ENCODE measurements at regions not wholly inside any gene's neighbourhood (a gene's known extent, or its start where the extent isn't known, plus 50 kb on each side); places are given as distances from the start of the nearest gene placed in this dataset.

DNA sequence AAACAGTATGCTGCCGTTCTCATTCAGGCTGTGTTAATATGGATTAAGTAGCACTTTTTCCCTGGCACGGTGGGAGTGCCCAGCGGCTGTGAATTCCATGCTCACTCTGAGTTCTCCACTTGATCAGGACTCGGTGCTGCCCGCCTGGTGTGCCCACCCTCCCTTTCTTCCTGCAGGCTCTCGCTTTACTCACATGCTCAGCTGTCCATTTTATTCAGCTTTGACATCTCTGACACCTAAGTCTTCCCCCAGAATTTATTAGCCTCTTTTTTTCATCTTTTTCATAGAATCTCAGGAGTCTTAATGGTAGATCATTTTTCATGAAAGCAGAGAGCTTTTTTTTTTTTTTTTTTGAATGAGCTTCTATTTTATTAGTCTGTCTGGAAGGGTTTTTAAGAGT is 626.5 kb downstream of the IRX1 start:
- TF ChIP-seq, protein P1, sequence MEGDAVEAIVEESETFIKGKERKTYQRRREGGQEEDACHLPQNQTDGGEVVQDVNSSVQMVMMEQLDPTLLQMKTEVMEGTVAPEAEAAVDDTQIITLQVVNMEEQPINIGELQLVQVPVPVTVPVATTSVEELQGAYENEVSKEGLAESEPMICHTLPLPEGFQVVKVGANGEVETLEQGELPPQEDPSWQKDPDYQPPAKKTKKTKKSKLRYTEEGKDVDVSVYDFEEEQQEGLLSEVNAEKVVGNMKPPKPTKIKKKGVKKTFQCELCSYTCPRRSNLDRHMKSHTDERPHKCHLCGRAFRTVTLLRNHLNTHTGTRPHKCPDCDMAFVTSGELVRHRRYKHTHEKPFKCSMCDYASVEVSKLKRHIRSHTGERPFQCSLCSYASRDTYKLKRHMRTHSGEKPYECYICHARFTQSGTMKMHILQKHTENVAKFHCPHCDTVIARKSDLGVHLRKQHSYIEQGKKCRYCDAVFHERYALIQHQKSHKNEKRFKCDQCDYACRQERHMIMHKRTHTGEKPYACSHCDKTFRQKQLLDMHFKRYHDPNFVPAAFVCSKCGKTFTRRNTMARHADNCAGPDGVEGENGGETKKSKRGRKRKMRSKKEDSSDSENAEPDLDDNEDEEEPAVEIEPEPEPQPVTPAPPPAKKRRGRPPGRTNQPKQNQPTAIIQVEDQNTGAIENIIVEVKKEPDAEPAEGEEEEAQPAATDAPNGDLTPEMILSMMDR (IDR thresholded peaks at IDR 0.05; ENCODE audit: insufficient read depth, low read length): no peak
- TF ChIP-seq SPI1 (IDR thresholded peaks at IDR 0.05; ENCODE audit: borderline replicate concordance, low read depth): no peak
